Calu3 (cell line): ENCODE measurements at regions not wholly inside any gene's neighbourhood (a gene's known extent, or its start where the extent isn't known, plus 50 kb on each side); places are given as distances from the start of the nearest gene placed in this dataset.

Experiments
- BruUV-seq: library from RNA; stranded (reverse); fragments of 400-500 nt; replicated peaks from 2 replicates; lab custom pipeline; 2021; lab: Mats Ljungman, UMichigan
- CTCF ChIA-PET: fragments of 300-600 bp; sonication (Branson Sonifier 250); formaldehyde crosslinking; loops from one replicate; lab custom pipeline; 2022; ENCODE audit warnings: antibody characterized with exemption; lab: Charles Lee
- DNase-seq: peaks from one replicate; pipeline ENCODE4 v3.0.0; 2022
- H3K27ac Mint-ChIP-seq: one replicate; pipeline ENCODE4 v1.8.0; 2022; ENCODE audit warnings: mixed read lengths; ENCODE audit not compliant: unreplicated experiment
- H3K27me3 Mint-ChIP-seq: one replicate; pipeline ENCODE4 v1.8.0; 2022; ENCODE audit warnings: mixed read lengths; ENCODE audit not compliant: unreplicated experiment
- H3K36me3 Mint-ChIP-seq: one replicate; pipeline ENCODE4 v1.8.0; 2022; ENCODE audit warnings: mild to moderate bottlenecking, moderate library complexity, mixed read lengths; ENCODE audit not compliant: insufficient read depth, unreplicated experiment
- H3K4me1 Mint-ChIP-seq: one replicate; pipeline ENCODE4 v1.8.0; 2022; ENCODE audit warnings: mild to moderate bottlenecking, low read depth, mixed read lengths; ENCODE audit not compliant: unreplicated experiment
- H3K4me3 Mint-ChIP-seq: one replicate; pipeline ENCODE4 v1.8.0; 2022; ENCODE audit warnings: mild to moderate bottlenecking, low read depth, moderate library complexity, mixed read lengths; ENCODE audit not compliant: unreplicated experiment
- H3K9me3 Mint-ChIP-seq: one replicate; pipeline ENCODE4 v1.8.0; 2022; ENCODE audit warnings: low read depth, mixed read lengths; ENCODE audit not compliant: unreplicated experiment
- CTCF ChIP-seq: fragments of 200-600 bp; IDR thresholded peaks from one replicate; pipeline ENCODE4 v1.8.0; 2022; ENCODE audit warnings: antibody characterized with exemption; ENCODE audit not compliant: unreplicated experiment
- intact Hi-C: fragments of 100-400 bp; cut with micrococcal nuclease; formaldehyde crosslinking; loops from one replicate; pipeline ENCODE4 v1.10.0; 2022; ENCODE audit not compliant: unreplicated experiment

GRCh38 chr6:84910906-84911607, 146.7 kb upstream of the TBX18 start:
- Mint-ChIP-seq H3K27me3 (no peaks in the 10 kb centered on the region), H3K4me3 (no peak overlapping the region), H3K9me3 (no peaks in the 10 kb centered on the region), H3K4me1 (no peaks in the 10 kb centered on the region), H3K36me3 (no peaks in the 10 kb centered on the region), H3K27ac (no peak overlapping the region)
- CTCF ChIA-PET, result no interaction called here
- intact Hi-C loops, result no loop called here
- TF ChIP-seq CTCF, result no peak
- BruUV-seq, result no TSS peak
- DNase-seq, result no peak

GRCh38 chr6:84908304-84908904, 144.0 kb upstream of the TBX18 start:
- no peak overlapping the region for H3K27ac Mint-ChIP-seq
- no peaks in the 10 kb centered on the region for H3K9me3 Mint-ChIP-seq
- BruUV-seq, result no TSS peak
- intact Hi-C loops, result no loop called here
- H3K27me3 Mint-ChIP-seq, result no peaks in the 10 kb centered on the region
- H3K36me3 Mint-ChIP-seq, result no peaks in the 10 kb centered on the region
- no peak overlapping the region for H3K4me3 Mint-ChIP-seq
- CTCF ChIA-PET, result no interaction called here
- H3K4me1 Mint-ChIP-seq, result no peaks in the 10 kb centered on the region
- TF ChIP-seq CTCF, result no peak
- DNase-seq, result no peak

GRCh38 chr6:84906514-84906913, 142.1 kb upstream of the TBX18 start:
- TF ChIP-seq CTCF, result no peak
- H3K27me3 Mint-ChIP-seq, result no peaks in the 10 kb centered on the region
- no peaks in the 10 kb centered on the region for H3K9me3 Mint-ChIP-seq
- peaks cover 9% of the 10 kb centered on the region for H3K4me1 Mint-ChIP-seq
- BruUV-seq, result no TSS peak
- intact Hi-C loops, result no loop called here
- CTCF ChIA-PET, result no interaction called here
- H3K4me3 Mint-ChIP-seq, result no peak overlapping the region
- no peaks in the 10 kb centered on the region for H3K36me3 Mint-ChIP-seq
- DNase-seq, result no peak
- no peak overlapping the region for H3K27ac Mint-ChIP-seq

- TF ChIP-seq CTCF, result no peak
- Mint-ChIP-seq H3K9me3 (no peaks in the 10 kb centered on the region), H3K4me3 (no peak overlapping the region), H3K27me3 (no peaks in the 10 kb centered on the region), H3K27ac (no peak overlapping the region), H3K36me3 (no peaks in the 10 kb centered on the region), H3K4me1 (peaks cover 9% of the 10 kb centered on the region)
- no peak for DNase-seq
- BruUV-seq, result no TSS peak
- intact Hi-C loops, result no loop called here
- CTCF ChIA-PET, result no interaction called here
Observed at GRCh38 chr6:84905823-84906222, 141.4 kb upstream of the TBX18 start.
